ENCODE measurements at regions not wholly inside any gene's neighbourhood (a gene's known extent, or its start where the extent isn't known, plus 50 kb on each side); places are given as distances from the start of the nearest gene placed in this dataset.
"Not testable (repeated sequence)": the region's sequence is repeated elsewhere in the genome, so short reads cannot be mapped to it uniquely, and the experiment has no call there.

DNA sequence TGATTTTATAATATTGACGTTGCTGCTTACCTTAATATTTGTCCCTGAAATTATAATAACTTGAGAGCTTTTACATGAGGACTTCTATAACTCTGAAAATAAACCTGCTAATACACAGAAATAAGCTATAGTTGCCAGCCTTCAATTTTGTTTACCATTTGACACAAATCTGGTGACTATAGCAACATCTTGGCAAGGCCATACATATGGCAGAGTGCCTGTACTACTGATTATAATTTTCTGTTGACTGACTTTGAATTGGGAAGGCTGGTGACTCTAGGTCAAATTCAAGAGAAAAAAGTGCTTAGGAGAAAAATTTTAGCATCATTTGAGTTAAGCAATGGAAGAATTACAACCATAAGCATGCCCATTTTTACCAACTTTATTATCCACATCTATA is 581.4 kb upstream of the PTPRD start:
- Mint-ChIP-seq H3K4me1 (ENCODE audit: low read depth) (no peaks in the 10 kb centered on the region), H3K36me3 (ENCODE audit: low read depth) (no peaks in the 10 kb centered on the region), H3K9me3 (peaks cover 11% of the 10 kb centered on the region), H3K27ac (no peak overlapping the region), H3K4me3 (no peak overlapping the region), H3K27me3 (ENCODE audit: low read depth) (no peaks in the 10 kb centered on the region)
- CTCF ChIA-PET: no interaction called here
- no peak for DNase-seq
- intact Hi-C loops (cut with micrococcal nuclease): no loop called here

DNA sequence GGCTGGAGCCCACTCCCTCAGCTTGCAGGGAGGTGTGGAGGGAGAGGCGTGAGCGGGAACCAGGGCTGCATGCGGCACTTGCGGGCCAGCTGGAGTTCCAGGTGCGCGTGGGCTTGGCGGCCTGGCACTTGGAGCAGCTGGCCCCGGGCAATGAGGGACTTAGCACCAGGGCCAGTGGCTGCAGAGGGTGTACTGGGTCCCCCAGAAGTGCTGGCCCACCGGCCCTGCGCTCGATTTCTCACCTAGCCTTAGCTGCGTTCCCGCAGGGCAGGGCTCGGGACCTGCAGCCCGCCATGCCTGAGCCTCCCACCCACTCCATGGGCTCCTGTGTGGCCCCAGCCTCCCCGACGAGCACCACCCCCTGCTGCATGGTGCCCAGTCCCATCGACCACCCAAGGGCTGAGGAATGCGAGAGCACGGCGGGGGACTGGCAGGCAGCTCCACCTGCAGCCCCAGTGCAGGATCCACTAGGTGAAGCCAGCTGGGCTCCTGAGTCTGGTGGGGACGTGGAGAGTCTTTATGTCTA is 584.1 kb upstream of the PTPRD start:
- H3K9me3 Mint-ChIP-seq; H3K27me3 Mint-ChIP-seq (ENCODE audit: low read depth); H3K4me3 Mint-ChIP-seq; H3K4me1 Mint-ChIP-seq (ENCODE audit: low read depth); DNase-seq; intact Hi-C loops (cut with micrococcal nuclease); CTCF ChIA-PET; H3K27ac Mint-ChIP-seq; H3K36me3 Mint-ChIP-seq (ENCODE audit: low read depth): not testable (repeated sequence)

DNA sequence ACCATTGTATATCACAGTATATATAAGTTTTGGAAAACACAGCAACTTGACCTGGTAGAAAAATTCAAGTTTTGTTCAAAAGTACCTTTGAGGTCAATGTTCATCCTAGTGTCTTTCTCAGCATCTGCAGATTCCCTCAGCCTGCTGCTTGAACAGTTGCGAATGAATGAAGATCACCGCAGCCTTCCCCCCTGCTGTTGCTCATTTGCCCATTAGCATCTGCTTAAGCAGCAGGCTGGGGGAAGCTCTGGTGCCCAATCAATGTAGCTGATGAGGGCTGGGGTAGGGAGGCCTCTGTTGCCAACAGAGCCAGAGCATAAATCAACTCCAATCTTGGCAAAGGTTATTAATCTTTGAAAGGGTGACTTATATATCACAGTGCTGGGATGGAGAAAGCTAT is 586.5 kb upstream of the PTPRD start:
- no peaks in the 10 kb centered on the region for H3K27me3 Mint-ChIP-seq (ENCODE audit: low read depth)
- H3K9me3 Mint-ChIP-seq: peaks cover 12% of the 10 kb centered on the region
- intact Hi-C loops (cut with micrococcal nuclease): no loop called here
- H3K4me1 Mint-ChIP-seq (ENCODE audit: low read depth): no peaks in the 10 kb centered on the region
- CTCF ChIA-PET: no interaction called here
- no peak overlapping the region for H3K27ac Mint-ChIP-seq
- DNase-seq: no peak
- no peak overlapping the region for H3K4me3 Mint-ChIP-seq
- no peaks in the 10 kb centered on the region for H3K36me3 Mint-ChIP-seq (ENCODE audit: low read depth)

DNA sequence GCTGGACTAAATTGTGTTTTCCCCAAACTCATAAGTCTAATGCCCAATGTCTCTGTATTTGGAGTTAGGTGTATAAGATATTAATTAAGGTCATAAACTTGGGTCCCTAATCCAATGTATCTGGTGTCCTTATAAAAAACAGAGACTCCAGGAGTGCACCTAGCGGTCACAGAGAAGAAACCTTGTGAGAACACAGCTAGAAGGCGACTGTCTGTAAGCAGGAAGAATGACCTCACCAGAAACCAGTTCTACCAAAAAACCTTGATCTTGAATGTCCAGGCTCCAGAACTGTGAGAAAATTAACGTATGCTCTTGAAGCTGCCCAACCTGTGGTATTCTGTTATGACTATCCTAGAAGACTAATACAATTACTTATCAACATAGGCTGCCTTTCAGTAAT is 591.7 kb upstream of the PTPRD start:
- peaks cover 12% of the 10 kb centered on the region for H3K9me3 Mint-ChIP-seq
- H3K36me3 Mint-ChIP-seq (ENCODE audit: low read depth): no peaks in the 10 kb centered on the region
- no peak overlapping the region for H3K27ac Mint-ChIP-seq
- CTCF ChIA-PET: no interaction called here
- no peaks in the 10 kb centered on the region for H3K4me1 Mint-ChIP-seq (ENCODE audit: low read depth)
- no peak for DNase-seq
- H3K4me3 Mint-ChIP-seq: no peak overlapping the region
- intact Hi-C loops (cut with micrococcal nuclease): no loop called here
- H3K27me3 Mint-ChIP-seq (ENCODE audit: low read depth): no peaks in the 10 kb centered on the region

DNA sequence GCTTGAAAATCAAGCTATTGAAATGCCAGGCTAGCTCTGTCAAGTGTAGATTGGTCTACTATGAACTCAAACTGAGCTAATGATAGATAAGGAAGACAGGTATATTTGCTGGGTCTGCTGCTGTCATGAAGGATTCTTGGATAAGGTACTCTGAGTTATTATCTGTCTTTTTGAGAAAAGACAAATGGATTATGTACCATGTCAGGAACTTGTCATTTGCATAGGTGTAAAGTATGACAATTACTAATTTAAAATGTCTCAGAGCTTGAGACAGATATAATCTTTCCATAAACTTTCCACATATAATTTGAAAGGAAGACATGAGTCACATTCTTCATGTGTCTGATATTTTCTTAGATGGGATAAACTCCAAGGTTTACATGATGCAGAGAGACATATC is 594.1 kb upstream of the PTPRD start:
- H3K36me3 Mint-ChIP-seq (ENCODE audit: low read depth): no peaks in the 10 kb centered on the region
- intact Hi-C loops (cut with micrococcal nuclease): no loop called here
- H3K27me3 Mint-ChIP-seq (ENCODE audit: low read depth): no peaks in the 10 kb centered on the region
- peaks cover 12% of the 10 kb centered on the region for H3K9me3 Mint-ChIP-seq
- H3K4me1 Mint-ChIP-seq (ENCODE audit: low read depth): no peaks in the 10 kb centered on the region
- H3K4me3 Mint-ChIP-seq: no peak overlapping the region
- CTCF ChIA-PET: no interaction called here
- H3K27ac Mint-ChIP-seq: no peak overlapping the region
- no peak for DNase-seq

DNA sequence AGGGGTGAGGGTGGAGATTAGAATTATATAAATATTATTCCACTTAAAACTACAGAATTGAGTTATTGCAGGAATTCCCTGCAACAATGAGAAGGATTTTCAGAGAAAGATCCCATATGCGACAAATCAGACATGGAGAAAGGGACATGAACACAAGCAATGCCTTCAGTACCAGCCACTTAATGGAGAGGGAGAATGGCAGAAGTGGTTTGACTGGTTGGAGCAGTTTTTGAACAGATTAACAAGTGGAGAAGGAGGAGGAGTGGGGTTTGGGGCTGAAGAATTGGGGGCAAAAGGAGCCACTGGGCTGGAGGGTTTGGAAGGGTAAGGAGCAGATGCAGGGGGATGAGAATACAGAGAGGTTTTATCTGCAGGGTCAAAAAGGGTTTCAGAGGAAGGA is 620.9 kb upstream of the PTPRD start:
- no peaks in the 10 kb centered on the region for H3K4me1 Mint-ChIP-seq (ENCODE audit: low read depth)

DNA sequence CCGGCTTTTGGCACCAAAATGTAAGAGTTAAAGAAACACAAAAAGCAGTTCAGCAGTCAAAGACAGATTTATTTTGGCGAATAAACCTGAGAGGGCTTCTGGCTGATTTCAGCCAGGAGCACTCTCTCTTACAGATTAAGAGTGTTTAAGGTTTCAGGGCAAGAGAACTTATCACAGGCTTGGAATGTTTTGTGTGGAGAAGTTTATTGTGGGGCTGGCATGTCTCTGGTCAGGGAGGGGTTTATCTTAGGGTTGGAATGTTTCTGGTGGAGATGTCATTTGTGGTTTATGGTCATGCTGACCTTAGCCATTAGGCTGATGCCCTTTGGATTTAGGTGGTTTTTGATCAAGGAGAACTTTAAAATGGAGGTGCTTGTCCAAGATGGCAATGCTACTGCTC is 622.3 kb upstream of the PTPRD start:
- Mint-ChIP-seq H3K4me1 (ENCODE audit: low read depth) (no peaks in the 10 kb centered on the region), H3K36me3 (ENCODE audit: low read depth) (no peaks in the 10 kb centered on the region), H3K9me3 (peaks cover 13% of the 10 kb centered on the region), H3K27me3 (ENCODE audit: low read depth) (no peaks in the 10 kb centered on the region), H3K4me3 (no peak overlapping the region), H3K27ac (no peak overlapping the region)
- DNase-seq: no peak
- intact Hi-C loops (cut with micrococcal nuclease): no loop called here
- CTCF ChIA-PET: no interaction called here

More for the DNA sequence above, 620.9 kb upstream of the PTPRD start:
- H3K36me3 Mint-ChIP-seq (ENCODE audit: low read depth): no peaks in the 10 kb centered on the region
- H3K9me3 Mint-ChIP-seq: peaks cover 15% of the 10 kb centered on the region
- DNase-seq: no peak
- no peak overlapping the region for H3K27ac Mint-ChIP-seq
- no peaks in the 10 kb centered on the region for H3K27me3 Mint-ChIP-seq (ENCODE audit: low read depth)
- H3K4me3 Mint-ChIP-seq: no peak overlapping the region
- intact Hi-C loops (cut with micrococcal nuclease): no loop called here
- CTCF ChIA-PET: no interaction called here

DNA sequence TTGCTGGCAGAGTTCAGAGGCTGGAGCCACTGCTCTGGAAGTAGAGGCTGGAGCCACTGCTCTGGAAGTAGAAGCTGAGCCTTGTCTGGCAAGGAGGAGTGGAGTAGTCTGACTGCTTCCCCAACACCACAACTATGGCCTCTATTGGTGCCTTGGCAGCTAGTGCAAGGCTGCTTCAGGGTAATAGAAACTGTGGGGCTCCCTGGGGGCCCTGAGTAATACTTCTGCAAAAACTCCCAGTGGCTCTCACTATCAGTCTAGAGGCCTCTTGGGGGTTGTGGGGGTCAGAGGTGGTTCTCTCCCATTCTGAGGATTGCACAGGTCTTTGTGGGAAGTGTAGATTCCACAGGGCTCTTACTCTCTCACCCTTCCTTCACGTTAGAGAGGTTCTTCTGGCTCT is 629.0 kb upstream of the PTPRD start:
- Mint-ChIP-seq H3K27ac (no peak overlapping the region), H3K4me1 (ENCODE audit: low read depth) (no peaks in the 10 kb centered on the region), H3K9me3 (peaks cover 9% of the 10 kb centered on the region), H3K27me3 (ENCODE audit: low read depth) (no peaks in the 10 kb centered on the region), H3K4me3 (no peak overlapping the region), H3K36me3 (ENCODE audit: low read depth) (no peaks in the 10 kb centered on the region)
- intact Hi-C loops (cut with micrococcal nuclease): no loop called here
- no peak for DNase-seq
- CTCF ChIA-PET: no interaction called here

DNA sequence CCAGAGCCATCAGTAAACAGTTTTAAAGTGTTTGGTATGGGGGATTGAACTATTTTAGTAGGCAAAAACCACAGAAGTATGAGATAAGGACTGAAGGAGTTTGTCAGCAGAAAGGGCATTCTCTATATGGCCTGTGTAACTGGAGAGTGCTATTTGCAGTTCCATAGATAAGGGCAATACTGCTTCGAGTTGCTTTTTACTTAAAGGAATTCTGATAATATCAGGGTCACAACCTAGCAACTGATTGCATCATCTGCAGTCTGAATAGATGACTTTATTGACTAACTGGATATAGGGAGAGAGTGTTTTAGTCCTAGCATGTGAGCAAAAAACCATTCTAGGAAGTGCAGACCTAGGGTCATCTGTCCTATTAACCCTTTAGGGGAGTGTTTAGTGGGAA is 645.2 kb upstream of the PTPRD start:
- H3K27me3 Mint-ChIP-seq (ENCODE audit: low read depth): no peaks in the 10 kb centered on the region
- DNase-seq: no peak
- H3K36me3 Mint-ChIP-seq (ENCODE audit: low read depth): no peaks in the 10 kb centered on the region
- intact Hi-C loops (cut with micrococcal nuclease): no loop called here
- H3K4me3 Mint-ChIP-seq: no peak overlapping the region
- H3K27ac Mint-ChIP-seq: no peak overlapping the region
- CTCF ChIA-PET: no interaction called here
- no peaks in the 10 kb centered on the region for H3K4me1 Mint-ChIP-seq (ENCODE audit: low read depth)
- H3K9me3 Mint-ChIP-seq: peaks cover 20% of the 10 kb centered on the region

DNA sequence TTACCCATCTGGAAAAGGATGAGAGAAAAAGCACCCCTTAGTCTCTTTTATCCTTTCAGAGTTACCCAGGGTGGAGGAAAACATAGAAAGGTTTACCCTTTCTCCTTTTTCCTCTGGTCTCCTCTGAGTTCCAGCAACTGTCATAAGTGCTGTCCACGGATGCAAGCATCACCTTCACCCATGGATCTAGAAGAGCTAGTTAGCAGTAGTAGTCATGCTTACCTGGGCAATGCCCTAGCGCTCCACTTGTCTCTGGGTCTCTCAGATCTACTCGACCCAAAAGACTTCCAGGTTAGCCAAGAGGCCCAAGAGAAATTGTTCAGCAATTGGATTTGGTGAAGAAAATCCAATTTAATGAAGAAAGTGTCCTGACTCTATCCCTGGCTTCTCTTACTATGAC is 656.2 kb upstream of the PTPRD start:
- Mint-ChIP-seq H3K27me3 (ENCODE audit: low read depth) (no peaks in the 10 kb centered on the region), H3K4me1 (ENCODE audit: low read depth) (no peaks in the 10 kb centered on the region), H3K4me3 (no peak overlapping the region), H3K27ac (no peak overlapping the region), H3K9me3 (peaks cover 23% of the 10 kb centered on the region), H3K36me3 (ENCODE audit: low read depth) (no peaks in the 10 kb centered on the region)
- CTCF ChIA-PET: no interaction called here
- DNase-seq: no peak
- intact Hi-C loops (cut with micrococcal nuclease): no loop called here

DNA sequence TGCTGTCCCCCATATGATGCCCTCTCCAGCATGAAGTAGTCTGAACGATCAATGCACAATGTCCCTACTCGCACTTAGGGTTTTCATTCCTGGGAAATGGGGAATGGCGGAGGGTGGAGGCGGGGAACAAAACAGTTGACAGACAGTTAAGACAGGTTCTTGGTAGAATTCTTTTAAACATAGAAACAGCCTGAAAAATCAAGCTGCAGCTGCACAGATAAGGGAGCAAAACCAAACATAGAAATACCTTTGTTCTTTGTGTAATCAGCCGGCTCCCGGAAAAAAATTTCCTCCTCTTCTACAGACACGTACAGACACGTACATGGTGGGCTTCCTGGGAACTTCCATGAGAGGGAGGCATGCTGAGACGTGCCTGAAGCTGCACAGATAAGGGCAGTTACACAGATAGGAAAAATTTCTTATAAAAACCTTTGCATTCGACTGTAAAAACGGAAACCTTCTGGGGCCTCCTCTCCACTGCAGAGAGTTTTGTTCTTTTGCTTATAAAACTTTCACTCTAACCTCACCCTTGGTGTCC is 662.4 kb upstream of the PTPRD start:
- H3K27ac Mint-ChIP-seq: no peak overlapping the region
- intact Hi-C loops (cut with micrococcal nuclease): no loop called here
- DNase-seq: no peak
- H3K36me3 Mint-ChIP-seq (ENCODE audit: low read depth): no peaks in the 10 kb centered on the region
- no peaks in the 10 kb centered on the region for H3K27me3 Mint-ChIP-seq (ENCODE audit: low read depth)
- H3K4me1 Mint-ChIP-seq (ENCODE audit: low read depth): no peaks in the 10 kb centered on the region
- no peak overlapping the region for H3K4me3 Mint-ChIP-seq
- H3K9me3 Mint-ChIP-seq: peaks cover 10% of the 10 kb centered on the region
- CTCF ChIA-PET: interaction anchor here (0.6 kb wide), 1 partner anchor 1138 kb away, joined by 3 read pairs; no protein-coding TSS in a partner anchor

DNA sequence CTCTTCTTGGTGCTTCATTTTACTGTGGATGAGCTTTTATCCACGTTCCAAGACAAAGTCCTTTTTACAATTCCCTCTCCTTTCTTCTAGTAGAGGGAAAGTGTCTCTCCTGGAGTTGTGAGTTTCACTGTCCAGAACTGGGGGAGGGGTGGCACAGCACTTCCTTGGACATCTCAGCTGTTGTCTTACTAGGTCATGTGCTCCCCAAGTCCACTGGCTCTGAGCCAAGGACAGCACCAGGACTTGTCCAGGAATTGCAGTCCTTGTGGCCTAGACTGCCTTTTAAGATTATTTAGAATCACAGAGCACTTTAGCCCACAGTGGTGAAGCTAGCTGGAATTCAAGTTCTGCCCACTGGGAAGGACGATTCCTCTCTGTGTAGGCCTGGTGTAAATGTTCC is 700.2 kb upstream of the PTPRD start:
- no peak overlapping the region for H3K4me3 Mint-ChIP-seq
- H3K36me3 Mint-ChIP-seq (ENCODE audit: low read depth): peaks cover 1% of the 10 kb centered on the region
- no peak for DNase-seq
- H3K27ac Mint-ChIP-seq: no peak overlapping the region
- CTCF ChIA-PET: no interaction called here
- H3K9me3 Mint-ChIP-seq: peaks cover 11% of the 10 kb centered on the region
- H3K27me3 Mint-ChIP-seq (ENCODE audit: low read depth): no peaks in the 10 kb centered on the region
- intact Hi-C loops (cut with micrococcal nuclease): no loop called here
- H3K4me1 Mint-ChIP-seq (ENCODE audit: low read depth): no peaks in the 10 kb centered on the region

DNA sequence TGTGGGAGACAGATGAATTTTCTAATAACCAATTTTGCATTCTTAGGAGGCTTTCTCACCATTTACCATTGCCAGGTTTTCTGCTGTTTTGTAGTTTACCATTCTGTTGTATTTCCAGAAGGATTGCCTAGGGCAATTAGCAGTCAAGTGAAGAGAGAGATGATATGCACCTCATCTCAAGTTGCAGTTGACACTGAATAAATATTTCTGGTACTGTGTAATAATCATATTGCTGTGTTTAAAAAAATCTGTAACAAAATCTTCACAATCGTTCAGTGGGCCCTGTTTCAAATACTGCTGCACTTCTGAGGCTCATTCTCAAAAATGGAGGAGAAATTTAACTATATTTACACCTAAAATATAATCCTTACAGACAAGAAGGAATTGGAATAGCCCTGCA is 706.1 kb upstream of the PTPRD start:
- Mint-ChIP-seq H3K4me3 (no peak overlapping the region), H3K36me3 (ENCODE audit: low read depth) (no peaks in the 10 kb centered on the region), H3K27me3 (ENCODE audit: low read depth) (no peaks in the 10 kb centered on the region), H3K9me3 (peaks cover 3% of the 10 kb centered on the region), H3K4me1 (ENCODE audit: low read depth) (no peaks in the 10 kb centered on the region), H3K27ac (no peak overlapping the region)
- CTCF ChIA-PET: no interaction called here
- no peak for DNase-seq
- intact Hi-C loops (cut with micrococcal nuclease): no loop called here

DNA sequence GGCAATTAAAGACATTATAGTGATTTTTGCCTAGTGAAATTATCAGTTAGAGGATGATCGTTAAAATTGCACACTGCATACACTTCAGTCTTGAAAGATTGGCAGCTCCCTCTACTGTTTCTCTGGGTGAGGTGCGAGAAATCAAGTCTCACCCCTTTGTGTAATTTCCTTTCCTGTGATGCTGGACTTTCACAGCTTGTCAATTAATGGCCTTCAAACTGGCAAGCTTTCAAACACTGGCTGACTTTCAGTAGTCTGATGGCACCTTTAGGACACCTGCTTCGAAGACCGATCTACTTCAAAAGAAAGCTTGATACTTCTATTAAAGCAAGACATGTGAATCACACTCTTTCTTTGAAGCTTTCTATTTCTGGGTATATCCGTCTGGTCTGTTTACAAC is 706.7 kb upstream of the PTPRD start:
- intact Hi-C loops (cut with micrococcal nuclease): no loop called here
- H3K4me3 Mint-ChIP-seq: no peak overlapping the region
- H3K27ac Mint-ChIP-seq: no peak overlapping the region
- H3K36me3 Mint-ChIP-seq (ENCODE audit: low read depth): no peaks in the 10 kb centered on the region
- CTCF ChIA-PET: no interaction called here
- H3K9me3 Mint-ChIP-seq: peaks cover 5% of the 10 kb centered on the region
- H3K27me3 Mint-ChIP-seq (ENCODE audit: low read depth): no peaks in the 10 kb centered on the region
- DNase-seq: no peak
- no peaks in the 10 kb centered on the region for H3K4me1 Mint-ChIP-seq (ENCODE audit: low read depth)
